HEK293 (cell line): ENCODE measurements at regions not wholly inside any gene's neighbourhood (a gene's known extent, or its start where the extent isn't known, plus 50 kb on each side); places are given as distances from the start of the nearest gene placed in this dataset.

Experiments
- CTCF ChIA-PET: fragments of 350-600 bp; formaldehyde crosslinking; extraction: SDS; loops from one replicate; lab custom pipeline; 2021; ENCODE audit warnings: antibody characterized with exemption; lab: Yijun Ruan, JAX
- POLR2A ChIA-PET: fragments of 300-600 bp; formaldehyde crosslinking; extraction: SDS; loops from one replicate; lab custom pipeline; 2020; ENCODE audit warnings: antibody characterized with exemption, inconsistent platforms; lab: Yijun Ruan, JAX
- H3K27ac ChIP-seq: fragments of 200-500 bp; sonication (Bioruptor generic); 2 replicates; pipeline ENCODE4 v1.5.1; 2014; ENCODE audit warnings: low read depth, low read length, control low read depth, inconsistent platforms; ENCODE audit errors: extremely low read depth
- H3K36me3 ChIP-seq, 2 experiments: fragments of 200-500 bp in 1 of 2; sonication (Bioruptor generic) in 1 of 2; 1 replicate in 1 of 2; 2 replicates in 1 of 2; pipeline ENCODE4 v1.5.1; 2014 to 2017; ENCODE audit warnings: inconsistent platforms in 2 of 2, low read length in 2 of 2; ENCODE audit not compliant: control insufficient read depth in 2 of 2, insufficient read depth in 1 of 2
- H3K4me1 ChIP-seq: fragments of 200-500 bp; sonication (Bioruptor generic); 2 replicates; pipeline ENCODE4 v1.5.1; 2014; ENCODE audit warnings: mild to moderate bottlenecking, low read length, inconsistent platforms; ENCODE audit not compliant: control insufficient read depth, insufficient read depth
- H3K4me3 ChIP-seq: 2 replicates; pipeline ENCODE4 v1.5.1; 2011; ENCODE audit warnings: low read depth, mild to moderate bottlenecking, control low read depth, low read length, moderate library complexity
- H3K9me3 ChIP-seq: fragments of 200-500 bp; sonication (Bioruptor generic); 2 replicates; pipeline ENCODE4 v1.5.1; 2014; ENCODE audit warnings: low read depth, low read length, inconsistent platforms; ENCODE audit not compliant: control insufficient read depth, insufficient read depth
- IKZF3 ChIP-seq: fragments of 450-650 bp; IDR thresholded peaks from 2 replicates; pipeline ENCODE4 v1.5.0; 2018; ENCODE audit warnings: missing biosample characterization, mild to moderate bottlenecking, missing genetic modification characterization, moderate library complexity
- OSR2 ChIP-seq: fragments of 450-650 bp; formaldehyde crosslinking; IDR thresholded peaks from 2 replicates; pipeline ENCODE4 v1.5.1; 2016; ENCODE audit warnings: missing biosample characterization, missing genetic modification characterization
- ZBTB1 ChIP-seq: fragments of 450-650 bp; formaldehyde crosslinking; IDR thresholded peaks from 2 replicates; pipeline ENCODE4 v1.5.1; 2016; ENCODE audit warnings: missing biosample characterization, missing genetic modification characterization
- ZBTB17 ChIP-seq: fragments of 450-650 bp; formaldehyde crosslinking; IDR thresholded peaks from 2 replicates; pipeline ENCODE4 v1.5.1; 2016; ENCODE audit warnings: missing biosample characterization, missing genetic modification characterization
- ZBTB48 ChIP-seq: fragments of 450-650 bp; formaldehyde crosslinking; IDR thresholded peaks from 2 replicates; pipeline ENCODE4 v1.5.1; 2016; ENCODE audit warnings: missing biosample characterization, missing genetic modification characterization
- ZBTB8A ChIP-seq: fragments of 450-650 bp; formaldehyde crosslinking; IDR thresholded peaks from 2 replicates; pipeline ENCODE4 v1.5.1; 2016; ENCODE audit warnings: missing biosample characterization, missing genetic modification characterization
- ZNF10 ChIP-seq: fragments of 450-650 bp; formaldehyde crosslinking; IDR thresholded peaks from 2 replicates; pipeline ENCODE4 v1.5.1; 2017; ENCODE audit warnings: missing biosample characterization, missing genetic modification characterization
- ZNF133 ChIP-seq: fragments of 450-650 bp; formaldehyde crosslinking; IDR thresholded peaks from 2 replicates; pipeline ENCODE4 v1.5.1; 2016; ENCODE audit warnings: missing biosample characterization, missing genetic modification characterization
- ZNF155 ChIP-seq: fragments of 450-650 bp; formaldehyde crosslinking; IDR thresholded peaks from 2 replicates; pipeline ENCODE4 v1.5.1; 2016; ENCODE audit warnings: missing biosample characterization, missing genetic modification characterization
- ZNF16 ChIP-seq: fragments of 450-650 bp; formaldehyde crosslinking; IDR thresholded peaks from 2 replicates; pipeline ENCODE4 v1.5.1; 2016; ENCODE audit warnings: low read depth, missing biosample characterization, missing genetic modification characterization
- ZNF341 ChIP-seq: fragments of 450-650 bp; formaldehyde crosslinking; IDR thresholded peaks from 2 replicates; pipeline ENCODE4; 2016; ENCODE audit warnings: low read depth, missing biosample characterization, missing genetic modification characterization
- ZNF350 ChIP-seq: fragments of 450-650 bp; formaldehyde crosslinking; IDR thresholded peaks from 2 replicates; pipeline ENCODE4 v1.5.0; 2017; ENCODE audit warnings: missing biosample characterization, mild to moderate bottlenecking, missing genetic modification characterization
- ZNF391 ChIP-seq: fragments of 450-650 bp; formaldehyde crosslinking; IDR thresholded peaks from 2 replicates; pipeline ENCODE4 v1.5.1; 2016; ENCODE audit warnings: low read depth, missing biosample characterization, missing genetic modification characterization, borderline replicate concordance
- ZNF530 ChIP-seq: fragments of 450-650 bp; formaldehyde crosslinking; IDR thresholded peaks from 2 replicates; pipeline ENCODE4 v1.5.1; 2016; ENCODE audit warnings: low read depth, missing biosample characterization, missing genetic modification characterization
- ZNF548 ChIP-seq: fragments of 450-650 bp; formaldehyde crosslinking; IDR thresholded peaks from 2 replicates; pipeline ENCODE4 v1.5.1; 2016; ENCODE audit warnings: missing biosample characterization, missing genetic modification characterization
- ZNF621 ChIP-seq: fragments of 450-650 bp; formaldehyde crosslinking; IDR thresholded peaks from 2 replicates; pipeline ENCODE4 v1.5.1; 2017; ENCODE audit warnings: missing biosample characterization, missing genetic modification characterization
- ZNF629 ChIP-seq: fragments of 450-650 bp; formaldehyde crosslinking; IDR thresholded peaks from 2 replicates; pipeline ENCODE4 v1.5.1; 2017; ENCODE audit warnings: missing biosample characterization, missing genetic modification characterization
- ZNF768 ChIP-seq: fragments of 450-650 bp; formaldehyde crosslinking; IDR thresholded peaks from 2 replicates; pipeline ENCODE4 v1.5.1; 2018; ENCODE audit warnings: missing biosample characterization, mild to moderate bottlenecking, missing genetic modification characterization
- ZNF830 ChIP-seq: fragments of 450-650 bp; IDR thresholded peaks from 2 replicates; pipeline ENCODE4 v1.5.0; 2018; ENCODE audit warnings: missing biosample characterization, missing genetic modification characterization, low read depth, mild to moderate bottlenecking, moderate library complexity
- TF ChIP-seq, protein P1 (sequence below): fragments of 450-650 bp; formaldehyde crosslinking; IDR thresholded peaks from 2 replicates; pipeline ENCODE4 v1.5.1; 2017; ENCODE audit warnings: missing biosample characterization, mild to moderate bottlenecking, missing genetic modification characterization, moderate library complexity
- TF ChIP-seq, protein P2 (sequence below): fragments of 450-650 bp; formaldehyde crosslinking; conservative IDR thresholded peaks from 2 replicates; pipeline ENCODE4 v1.5.1; 2016; ENCODE audit warnings: low read depth, missing biosample characterization, missing genetic modification characterization
- TF ChIP-seq, protein P3 (sequence below): fragments of 450-650 bp; formaldehyde crosslinking; IDR thresholded peaks from 2 replicates; pipeline ENCODE4 v1.5.1; 2017; ENCODE audit warnings: missing biosample characterization, missing genetic modification characterization
- TF ChIP-seq, protein P4 (sequence below): fragments of 450-650 bp; formaldehyde crosslinking; IDR thresholded peaks from 2 replicates; pipeline ENCODE4 v1.5.1; 2016; ENCODE audit warnings: missing biosample characterization, missing genetic modification characterization

DNA sequence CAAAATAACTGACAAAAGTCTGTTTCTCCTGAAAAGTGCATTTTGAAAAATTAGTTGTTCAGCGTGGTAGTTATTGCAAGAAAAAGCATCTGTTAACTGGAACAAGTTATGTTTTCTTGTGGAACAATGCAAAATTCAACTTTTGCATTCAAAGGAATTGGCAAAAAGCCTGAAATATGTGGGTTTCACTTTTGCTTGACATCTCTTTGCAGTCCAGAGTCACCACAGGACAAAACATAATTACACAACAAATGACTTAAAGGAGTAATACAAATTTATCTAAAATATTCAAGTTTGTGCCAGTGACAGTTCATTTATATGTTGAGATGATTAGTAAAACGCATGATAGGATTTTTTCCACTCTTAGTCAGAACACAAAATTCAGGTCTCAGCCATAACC, 96.3 kb upstream of the P2RY1 start:
- CTCF ChIA-PET: no interaction called here
- no peak overlapping the region for H3K27ac ChIP-seq
- H3K4me1 ChIP-seq: no peaks in the 10 kb centered on the region
- POLR2A ChIA-PET: no interaction called here
- H3K4me3 ChIP-seq: no peak overlapping the region
- TF ChIP-seq ZNF830 (tag by site-specific recombination) (no peak), ZBTB48 (tag by site-specific recombination) (no peak), ZNF629 (tag by site-specific recombination) (no peak), ZNF621 (tag by site-specific recombination) (no peak), ZNF133 (no peak), ZNF350 (tag by site-specific recombination) (no peak), ZNF530 (no peak), OSR2 (tag by site-specific recombination) (no peak), ZNF155 (tag by site-specific recombination) (no peak), ZBTB17 (tag by site-specific recombination) (no peak)
- TF ChIP-seq, protein P1, sequence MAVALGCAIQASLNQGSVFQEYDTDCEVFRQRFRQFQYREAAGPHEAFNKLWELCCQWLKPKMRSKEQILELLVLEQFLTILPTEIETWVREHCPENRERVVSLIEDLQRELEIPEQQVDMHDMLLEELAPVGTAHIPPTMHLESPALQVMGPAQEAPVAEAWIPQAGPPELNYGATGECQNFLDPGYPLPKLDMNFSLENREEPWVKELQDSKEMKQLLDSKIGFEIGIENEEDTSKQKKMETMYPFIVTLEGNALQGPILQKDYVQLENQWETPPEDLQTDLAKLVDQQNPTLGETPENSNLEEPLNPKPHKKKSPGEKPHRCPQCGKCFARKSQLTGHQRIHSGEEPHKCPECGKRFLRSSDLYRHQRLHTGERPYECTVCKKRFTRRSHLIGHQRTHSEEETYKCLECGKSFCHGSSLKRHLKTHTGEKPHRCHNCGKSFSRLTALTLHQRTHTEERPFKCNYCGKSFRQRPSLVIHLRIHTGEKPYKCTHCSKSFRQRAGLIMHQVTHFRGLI: no peak
- TF ChIP-seq, protein P2, sequence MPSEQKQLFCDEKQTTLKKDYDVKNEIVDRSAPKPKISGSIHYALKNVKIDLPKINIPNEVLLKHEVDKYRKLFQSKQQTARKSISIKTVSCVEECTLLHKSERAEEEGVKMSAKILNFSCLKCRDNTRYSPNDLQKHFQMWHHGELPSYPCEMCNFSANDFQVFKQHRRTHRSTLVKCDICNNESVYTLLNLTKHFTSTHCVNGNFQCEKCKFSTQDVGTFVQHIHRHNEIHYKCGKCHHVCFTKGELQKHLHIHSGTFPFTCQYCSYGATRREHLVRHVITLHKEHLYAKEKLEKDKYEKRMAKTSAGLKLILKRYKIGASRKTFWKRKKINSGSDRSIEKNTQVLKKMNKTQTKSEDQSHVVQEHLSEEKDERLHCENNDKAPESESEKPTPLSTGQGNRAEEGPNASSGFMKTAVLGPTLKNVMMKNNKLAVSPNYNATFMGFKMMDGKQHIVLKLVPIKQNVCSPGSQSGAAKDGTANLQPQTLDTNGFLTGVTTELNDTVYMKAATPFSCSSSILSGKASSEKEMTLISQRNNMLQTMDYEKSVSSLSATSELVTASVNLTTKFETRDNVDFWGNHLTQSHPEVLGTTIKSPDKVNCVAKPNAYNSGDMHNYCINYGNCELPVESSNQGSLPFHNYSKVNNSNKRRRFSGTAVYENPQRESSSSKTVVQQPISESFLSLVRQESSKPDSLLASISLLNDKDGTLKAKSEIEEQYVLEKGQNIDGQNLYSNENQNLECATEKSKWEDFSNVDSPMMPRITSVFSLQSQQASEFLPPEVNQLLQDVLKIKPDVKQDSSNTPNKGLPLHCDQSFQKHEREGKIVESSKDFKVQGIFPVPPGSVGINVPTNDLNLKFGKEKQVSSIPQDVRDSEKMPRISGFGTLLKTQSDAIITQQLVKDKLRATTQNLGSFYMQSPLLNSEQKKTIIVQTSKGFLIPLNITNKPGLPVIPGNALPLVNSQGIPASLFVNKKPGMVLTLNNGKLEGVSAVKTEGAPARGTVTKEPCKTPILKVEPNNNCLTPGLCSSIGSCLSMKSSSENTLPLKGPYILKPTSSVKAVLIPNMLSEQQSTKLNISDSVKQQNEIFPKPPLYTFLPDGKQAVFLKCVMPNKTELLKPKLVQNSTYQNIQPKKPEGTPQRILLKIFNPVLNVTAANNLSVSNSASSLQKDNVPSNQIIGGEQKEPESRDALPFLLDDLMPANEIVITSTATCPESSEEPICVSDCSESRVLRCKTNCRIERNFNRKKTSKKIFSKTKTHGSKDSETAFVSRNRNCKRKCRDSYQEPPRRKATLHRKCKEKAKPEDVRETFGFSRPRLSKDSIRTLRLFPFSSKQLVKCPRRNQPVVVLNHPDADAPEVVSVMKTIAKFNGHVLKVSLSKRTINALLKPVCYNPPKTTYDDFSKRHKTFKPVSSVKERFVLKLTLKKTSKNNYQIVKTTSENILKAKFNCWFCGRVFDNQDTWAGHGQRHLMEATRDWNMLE: no peak
- TF ChIP-seq, protein P3, sequence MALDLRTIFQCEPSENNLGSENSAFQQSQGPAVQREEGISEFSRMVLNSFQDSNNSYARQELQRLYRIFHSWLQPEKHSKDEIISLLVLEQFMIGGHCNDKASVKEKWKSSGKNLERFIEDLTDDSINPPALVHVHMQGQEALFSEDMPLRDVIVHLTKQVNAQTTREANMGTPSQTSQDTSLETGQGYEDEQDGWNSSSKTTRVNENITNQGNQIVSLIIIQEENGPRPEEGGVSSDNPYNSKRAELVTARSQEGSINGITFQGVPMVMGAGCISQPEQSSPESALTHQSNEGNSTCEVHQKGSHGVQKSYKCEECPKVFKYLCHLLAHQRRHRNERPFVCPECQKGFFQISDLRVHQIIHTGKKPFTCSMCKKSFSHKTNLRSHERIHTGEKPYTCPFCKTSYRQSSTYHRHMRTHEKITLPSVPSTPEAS (tag by site-specific recombination): no peak
- H3K36me3 ChIP-seq: no peaks in the 10 kb centered on the region
- H3K9me3 ChIP-seq: no peaks in the 10 kb centered on the region

DNA sequence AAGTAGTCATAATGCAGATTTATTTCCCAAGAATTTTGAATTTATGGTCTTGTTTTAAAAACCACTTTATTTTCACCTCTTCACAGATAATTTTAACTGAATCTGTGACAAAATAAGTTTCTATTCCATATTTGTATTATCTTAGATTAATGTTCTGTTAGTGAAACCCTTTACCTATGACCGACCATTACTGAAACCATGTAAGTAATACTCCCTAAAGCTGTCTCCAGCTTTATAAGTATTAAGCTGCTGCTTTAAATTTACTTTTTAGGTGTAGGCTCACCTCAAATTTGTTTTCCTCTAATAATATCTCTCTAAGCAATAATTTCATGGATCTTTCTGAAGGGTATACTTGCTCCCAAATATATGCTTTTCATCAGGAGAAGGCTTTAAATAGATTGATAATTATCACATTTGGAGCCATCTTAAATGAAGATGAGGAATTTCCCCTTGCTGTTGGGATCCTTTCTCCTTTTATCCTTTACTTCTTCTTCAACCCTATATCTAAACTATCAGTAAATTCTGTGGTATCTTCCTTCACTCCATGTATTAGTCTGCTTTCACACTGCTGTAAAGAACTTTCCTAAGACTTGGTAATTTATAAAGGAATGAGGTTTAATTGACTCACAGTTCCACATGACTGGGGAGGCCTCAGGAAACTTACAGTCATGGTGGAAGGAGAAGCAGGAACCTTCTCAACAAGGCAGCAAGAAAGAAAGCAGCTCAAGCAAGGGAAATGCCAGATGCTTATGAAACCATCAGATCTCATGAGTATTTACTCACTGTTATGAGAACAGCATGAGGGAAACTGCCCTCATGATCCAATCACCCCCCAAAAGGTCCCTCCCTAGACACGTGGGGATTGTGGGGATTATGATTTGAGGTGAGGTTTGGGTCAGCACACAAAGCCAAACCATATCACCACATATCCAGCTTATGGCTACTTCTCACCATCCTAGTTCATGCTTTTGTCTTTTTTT, 92.3 kb upstream of the P2RY1 start:
- no peaks in the 10 kb centered on the region for H3K4me1 ChIP-seq
- H3K9me3 ChIP-seq: no peaks in the 10 kb centered on the region
- ChIA-PET POLR2A (no interaction called here), CTCF (no interaction called here)
- H3K4me3 ChIP-seq: no peak overlapping the region
- no peak overlapping the region for H3K27ac ChIP-seq
- no peaks in the 10 kb centered on the region for H3K36me3 ChIP-seq
- no peak for TF ChIP-seq ZNF548 (tag by site-specific recombination)
- TF ChIP-seq OSR2 (tag by site-specific recombination): no peak
- TF ChIP-seq, protein P4, sequence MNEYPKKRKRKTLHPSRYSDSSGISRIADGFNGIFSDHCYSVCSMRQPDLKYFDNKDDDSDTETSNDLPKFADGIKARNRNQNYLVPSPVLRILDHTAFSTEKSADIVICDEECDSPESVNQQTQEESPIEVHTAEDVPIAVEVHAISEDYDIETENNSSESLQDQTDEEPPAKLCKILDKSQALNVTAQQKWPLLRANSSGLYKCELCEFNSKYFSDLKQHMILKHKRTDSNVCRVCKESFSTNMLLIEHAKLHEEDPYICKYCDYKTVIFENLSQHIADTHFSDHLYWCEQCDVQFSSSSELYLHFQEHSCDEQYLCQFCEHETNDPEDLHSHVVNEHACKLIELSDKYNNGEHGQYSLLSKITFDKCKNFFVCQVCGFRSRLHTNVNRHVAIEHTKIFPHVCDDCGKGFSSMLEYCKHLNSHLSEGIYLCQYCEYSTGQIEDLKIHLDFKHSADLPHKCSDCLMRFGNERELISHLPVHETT (tag by site-specific recombination): no peak
- TF ChIP-seq ZNF10 (tag by site-specific recombination): no peak
- TF ChIP-seq ZNF341 (tag by site-specific recombination): no peak
- no peak for TF ChIP-seq IKZF3
- TF ChIP-seq ZBTB1 (tag by site-specific recombination): no peak
- TF ChIP-seq ZNF16 (tag by site-specific recombination): no peak
- no peak for TF ChIP-seq ZNF391 (tag by site-specific recombination)
- TF ChIP-seq ZNF768 (tag by site-specific recombination): no peak
- TF ChIP-seq ZBTB8A (tag by site-specific recombination): no peak
